ENCODE measurements at regions not wholly inside any gene's neighbourhood (a gene's known extent, or its start where the extent isn't known, plus 50 kb on each side); places are given as distances from the start of the nearest gene placed in this dataset.

- H3K27me3 ChIP-seq (ENCODE audit: control insufficient read depth in 2 of 2, insufficient read depth in 2 of 2, low read length in 2 of 2): no peaks in the 10 kb centered on the region
- BruUV-seq (replicated peaks): no TSS peak
- TF ChIP-seq MYC (IDR thresholded peaks at IDR 0.05; ENCODE audit: low read depth, low read length): no peak
- TF ChIP-seq CTCF (IDR thresholded peaks at IDR 0.05; ENCODE audit: extremely low read depth in 1 of 2, insufficient read depth in 1 of 2, low read depth in 1 of 2, low read length in 2 of 2): no peak
- TF ChIP-seq POLR2A (IDR thresholded peaks at IDR 0.05; ENCODE audit: low read depth, low read length): no peak
- TF ChIP-seq POLR2AphosphoS5 (IDR thresholded peaks at IDR 0.05; ENCODE audit: insufficient read depth, low read depth, low read length): no peak
- no peak for TF ChIP-seq MAX (IDR thresholded peaks at IDR 0.05; ENCODE audit: insufficient read depth, insufficient read length)
- no peak for TF ChIP-seq EZH2 (IDR thresholded peaks at IDR 0.05; ENCODE audit: borderline replicate concordance, low read depth, low read length, severe bottlenecking)
- TF ChIP-seq JUN (IDR thresholded peaks at IDR 0.05; ENCODE audit: borderline replicate concordance, insufficient read depth, insufficient read length, low read depth): no peak
- TF ChIP-seq GATA2 (IDR thresholded peaks at IDR 0.05; ENCODE audit: insufficient read depth, insufficient read length, low read depth, low read length): no peak
- no peak for TF ChIP-seq FOS (IDR thresholded peaks at IDR 0.05; ENCODE audit: borderline replicate concordance, insufficient read depth, low read length)
- POLR2A ChIA-PET: no interaction called here
- no peaks in the 10 kb centered on the region for H3K36me3 ChIP-seq (ENCODE audit: control insufficient read depth in 2 of 2, extremely low read depth in 1 of 2, insufficient read depth in 2 of 2, low read length in 2 of 2)
- no peaks in the 10 kb centered on the region for H4K20me1 ChIP-seq (replicated peaks; ENCODE audit: control insufficient read depth, extremely low read depth, insufficient read depth, low read length)
- FAIRE-seq: no peak
- DNase-seq (ENCODE audit: low read depth, low spot score): no peak
- CTCF ChIA-PET: no interaction called here
- H3K4me1 ChIP-seq (ENCODE audit: control insufficient read depth, extremely low read depth, insufficient read depth, low read length): no peaks in the 10 kb centered on the region
- no peak overlapping the region for H3K27ac ChIP-seq (ENCODE audit: insufficient read depth, low read depth, low read length)
- no peak overlapping the region for H3K4me3 ChIP-seq (replicated peaks in 1 of 3; ENCODE audit: insufficient read depth in 1 of 3, low read depth in 1 of 3, low read length in 3 of 3)
- no peak overlapping the region for H3K9ac ChIP-seq (replicated peaks; ENCODE audit: extremely low read depth, insufficient read depth, low read length)
- dilution Hi-C loops (cut with MboI; ENCODE audit: extremely low pct_ligation_motif_present, low sequenced_read_pairs) (no loop called here), intact Hi-C loops (cut with micrococcal nuclease) (no loop called here)
- no peaks in the 10 kb centered on the region for H3K79me2 ChIP-seq (ENCODE audit: control insufficient read depth, insufficient read depth, low read length)
- H3K9me1 ChIP-seq (replicated peaks; ENCODE audit: control insufficient read depth, extremely low read depth, insufficient read depth, low read length): no peaks in the 10 kb centered on the region
- no peaks in the 10 kb centered on the region for H3K9me3 ChIP-seq (replicated peaks; ENCODE audit: control insufficient read depth, insufficient read depth, low read length)
- no peak overlapping the region for H2AFZ ChIP-seq (ENCODE audit: low read depth, low read length)
- H3K4me2 ChIP-seq (ENCODE audit: insufficient read depth, low read length): no peak overlapping the region
Observed at GRCh38 chr6:9056556-9056955, 621.2 kb upstream of the SLC35B3 start.
